GM18867 (cell line): ENCODE measurements at regions not wholly inside any gene's neighbourhood (a gene's known extent, or its start where the extent isn't known, plus 50 kb on each side); places are given as distances from the start of the nearest gene placed in this dataset.

Experiments used
- ATAC-seq: cut with Tn5 transposase; IDR thresholded peaks from one replicate; pipeline ENCODE4 v1.9.1; 2021; ENCODE audit warnings: mild to moderate bottlenecking, moderate library complexity; ENCODE audit not compliant: unreplicated experiment

GRCh38 chr22:48088251-48088650, 1325.8 kb downstream of the TBC1D22A start:
- ATAC-seq = no peak

GRCh38 chr22:48085901-48086645, 1323.6 kb downstream of the TBC1D22A start:
- no peak for ATAC-seq

- ATAC-seq = no peak
Measured at GRCh38 chr22:48084729-48085050, 1322.2 kb downstream of the TBC1D22A start.

- peak; percentile 61 for ATAC-seq
Measured at GRCh38 chr22:48084041-48084728, 1321.7 kb downstream of the TBC1D22A start.

GRCh38 chr22:48083502-48083901, 1321.1 kb downstream of the TBC1D22A start:
- no peak for ATAC-seq

- no peak for ATAC-seq
Measured at GRCh38 chr22:48082284-48082683, 1319.8 kb downstream of the TBC1D22A start.

GRCh38 chr22:48081281-48081680, 1318.8 kb downstream of the TBC1D22A start:
- no peak for ATAC-seq

- ATAC-seq = no peak
Measured at GRCh38 chr22:48080316-48081165, 1318.1 kb downstream of the TBC1D22A start.

- no peak for ATAC-seq
Measured at GRCh38 chr22:48079505-48080290, 1317.2 kb downstream of the TBC1D22A start.

- no peak for ATAC-seq
Measured at GRCh38 chr22:48078825-48079224, 1316.4 kb downstream of the TBC1D22A start.

GRCh38 chr22:48077699-48078098, 1315.2 kb downstream of the TBC1D22A start:
- ATAC-seq = no peak

- no peak for ATAC-seq
Measured at GRCh38 chr22:48076008-48076407, 1313.6 kb downstream of the TBC1D22A start.

- ATAC-seq = no peak
Measured at GRCh38 chr22:48075604-48076003, 1313.2 kb downstream of the TBC1D22A start.

- no peak for ATAC-seq
Measured at GRCh38 chr22:48072777-48073176, 1310.3 kb downstream of the TBC1D22A start.

- ATAC-seq = no peak
Measured at GRCh38 chr22:48071828-48072227, 1309.4 kb downstream of the TBC1D22A start.

- ATAC-seq = no peak
Measured at GRCh38 chr22:48071305-48071704, 1308.9 kb downstream of the TBC1D22A start.

GRCh38 chr22:48070760-48071159, 1308.3 kb downstream of the TBC1D22A start:
- ATAC-seq = no peak

- no peak for ATAC-seq
Measured at GRCh38 chr22:48070083-48070482, 1307.6 kb downstream of the TBC1D22A start.

GRCh38 chr22:48069256-48069655, 1306.8 kb downstream of the TBC1D22A start:
- ATAC-seq = no peak

- no peak for ATAC-seq
Measured at GRCh38 chr22:48068323-48068885, 1306.0 kb downstream of the TBC1D22A start.

- ATAC-seq = no peak
Measured at GRCh38 chr22:48065892-48066291, 1303.4 kb downstream of the TBC1D22A start.
